ENCODE measurements at regions not wholly inside any gene's neighbourhood (a gene's known extent, or its start where the extent isn't known, plus 50 kb on each side); places are given as distances from the start of the nearest gene placed in this dataset.

GRCh38 chr17:79326814-79327213, 252.2 kb downstream of the ENGASE start:
- no peak for DNase-seq

DNA sequence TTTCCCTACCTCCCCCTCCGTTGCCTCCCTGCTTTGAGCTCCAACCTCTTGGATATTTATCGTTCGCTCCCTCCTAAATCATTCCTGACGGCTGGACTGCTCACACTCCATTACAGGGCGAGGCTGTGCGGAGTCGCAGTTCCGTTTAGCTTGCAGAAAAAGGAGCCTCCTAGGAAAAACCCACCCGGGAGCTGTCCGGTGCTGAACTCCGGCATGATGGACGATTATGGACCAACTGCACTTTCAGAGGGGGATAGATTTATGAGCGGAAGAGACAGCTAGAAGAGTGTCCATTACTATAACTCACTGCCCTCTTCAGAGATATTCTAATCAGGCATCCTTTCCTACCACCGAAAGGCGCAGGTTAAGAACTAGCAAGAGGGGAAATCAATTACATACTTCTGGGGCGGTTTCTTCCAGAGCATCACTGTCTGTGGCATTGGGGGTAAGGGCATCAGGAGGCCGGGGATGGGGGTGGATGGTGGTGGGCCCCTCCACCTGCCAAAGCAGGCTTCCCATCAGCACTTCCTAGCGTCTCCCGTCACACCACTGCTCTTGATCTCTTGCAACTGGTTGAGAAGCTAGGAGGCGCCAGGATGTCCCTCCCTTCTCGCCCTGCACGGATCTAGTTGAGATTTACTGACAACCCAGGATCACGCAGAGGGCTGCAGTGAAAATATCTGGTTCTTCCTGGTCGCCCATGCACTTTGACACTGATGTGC, 251.2 kb downstream of the ENGASE start:
- DNase-seq, result no peak

GRCh38 chr17:79324194-79324593, 249.6 kb downstream of the ENGASE start:
- no peak for DNase-seq

DNA sequence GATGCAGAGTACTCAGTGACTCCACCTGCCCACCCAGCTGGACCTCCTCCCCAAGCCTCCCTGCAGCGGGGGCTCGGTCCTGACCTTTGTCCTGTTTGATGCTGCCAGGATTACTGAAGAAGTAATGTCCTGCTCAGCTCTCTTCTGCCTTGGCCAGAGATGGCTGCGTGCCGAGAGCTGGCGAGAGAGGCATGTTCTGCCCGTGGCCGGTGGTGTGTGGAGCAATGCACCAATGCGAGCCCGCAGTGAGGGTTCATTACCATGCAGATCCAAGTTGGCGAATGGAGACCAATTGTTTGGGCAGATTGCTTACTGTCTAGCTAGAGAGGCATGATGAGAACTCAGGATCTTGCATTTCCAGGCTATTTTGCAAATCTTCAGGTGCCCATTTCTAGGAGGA, 248.9 kb downstream of the ENGASE start:
- DNase-seq, result no peak

DNA sequence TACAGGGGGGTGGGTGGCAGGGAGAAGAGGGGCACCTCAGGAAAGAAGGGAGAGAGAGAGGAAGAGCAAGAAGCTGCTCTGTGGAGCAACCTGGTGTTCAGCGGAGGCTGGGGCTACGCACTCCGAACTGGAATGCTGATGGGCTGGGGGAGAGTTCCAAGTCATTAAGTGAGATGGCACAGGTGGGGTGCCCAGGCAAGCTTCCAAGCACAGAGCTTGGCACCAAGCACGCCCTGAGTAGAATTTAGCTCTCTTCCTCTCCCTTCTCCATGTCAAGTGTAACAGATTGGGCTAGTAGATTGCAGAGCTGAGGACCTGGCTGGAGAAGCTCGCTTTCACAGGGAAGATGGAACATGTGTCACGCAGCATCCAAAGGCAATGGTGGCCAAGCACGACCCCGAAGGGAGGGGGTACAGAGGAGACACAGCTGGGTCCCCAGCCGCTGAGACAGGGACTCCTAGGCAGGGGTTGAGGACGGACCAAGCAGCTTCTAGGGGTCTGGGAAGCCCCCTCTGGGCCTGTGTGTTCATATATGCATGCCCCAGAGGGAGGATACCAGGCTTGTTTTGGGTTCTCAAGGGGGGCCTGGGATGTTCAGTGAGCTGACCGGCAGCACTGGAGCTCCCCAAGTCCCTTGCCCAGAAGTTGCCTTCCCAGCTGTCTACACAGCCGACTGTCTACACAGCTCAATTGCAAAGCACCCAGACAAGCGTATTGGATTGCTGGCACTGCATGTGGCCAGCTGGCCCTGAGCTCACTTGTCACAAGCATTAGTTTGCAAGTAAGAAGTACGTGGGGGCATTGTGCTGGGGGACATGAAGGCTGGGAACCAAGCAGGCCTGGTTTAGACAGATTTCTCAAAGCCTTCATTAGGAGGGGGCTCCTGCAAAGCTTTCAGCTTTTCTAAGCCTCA, 247.8 kb downstream of the ENGASE start:
- DNase-seq, result no peak

- DNase-seq, result no peak
Measured at GRCh38 chr17:79320331-79320730, 245.7 kb downstream of the ENGASE start.

- DNase-seq, result no peak
Measured at GRCh38 chr17:79317916-79318315, 243.3 kb downstream of the ENGASE start.

DNA sequence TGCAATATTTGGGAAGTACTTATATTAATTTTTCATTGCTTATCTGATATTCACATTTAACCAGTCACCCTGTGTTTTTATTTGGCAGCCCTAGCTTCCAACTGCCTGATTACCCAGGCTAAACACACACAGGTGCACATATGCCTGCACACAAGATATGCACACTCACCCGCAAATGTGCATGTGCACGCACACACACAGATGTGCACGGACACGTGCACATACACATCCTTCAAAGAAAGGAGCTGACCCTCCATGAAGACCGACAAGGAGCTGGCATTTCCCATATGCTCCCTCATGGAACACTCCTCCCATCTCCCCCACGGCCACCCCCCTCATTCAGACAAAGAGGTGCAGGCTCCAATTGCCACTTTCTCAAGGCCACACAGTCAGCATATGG, 242.2 kb downstream of the ENGASE start:
- no peak for DNase-seq

- DNase-seq, result no peak
Measured at GRCh38 chr17:79315358-79316105, 240.9 kb downstream of the ENGASE start.

- no peak for DNase-seq
Measured at GRCh38 chr17:79314617-79315357, 240.2 kb downstream of the ENGASE start.

DNA sequence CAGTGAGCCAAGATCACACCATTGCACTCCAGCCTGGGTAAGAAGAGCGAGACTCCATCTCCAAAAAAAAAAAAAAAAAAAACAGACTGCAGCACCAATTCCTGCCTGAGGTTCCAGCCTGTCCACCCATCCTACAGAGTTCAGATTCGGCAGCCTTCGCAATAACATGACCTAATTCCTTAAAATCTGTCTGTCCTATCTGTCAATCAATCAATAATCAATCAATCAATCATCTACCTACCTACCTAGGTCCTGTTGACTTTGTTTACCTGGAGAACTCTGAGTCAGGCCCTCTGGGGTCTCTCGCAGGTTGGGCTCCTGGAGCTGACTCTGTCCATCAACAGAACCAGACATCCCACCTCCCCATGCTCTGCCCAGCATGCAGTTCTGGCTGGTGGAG, 236.7 kb downstream of the ENGASE start:
- no peak for DNase-seq

DNA sequence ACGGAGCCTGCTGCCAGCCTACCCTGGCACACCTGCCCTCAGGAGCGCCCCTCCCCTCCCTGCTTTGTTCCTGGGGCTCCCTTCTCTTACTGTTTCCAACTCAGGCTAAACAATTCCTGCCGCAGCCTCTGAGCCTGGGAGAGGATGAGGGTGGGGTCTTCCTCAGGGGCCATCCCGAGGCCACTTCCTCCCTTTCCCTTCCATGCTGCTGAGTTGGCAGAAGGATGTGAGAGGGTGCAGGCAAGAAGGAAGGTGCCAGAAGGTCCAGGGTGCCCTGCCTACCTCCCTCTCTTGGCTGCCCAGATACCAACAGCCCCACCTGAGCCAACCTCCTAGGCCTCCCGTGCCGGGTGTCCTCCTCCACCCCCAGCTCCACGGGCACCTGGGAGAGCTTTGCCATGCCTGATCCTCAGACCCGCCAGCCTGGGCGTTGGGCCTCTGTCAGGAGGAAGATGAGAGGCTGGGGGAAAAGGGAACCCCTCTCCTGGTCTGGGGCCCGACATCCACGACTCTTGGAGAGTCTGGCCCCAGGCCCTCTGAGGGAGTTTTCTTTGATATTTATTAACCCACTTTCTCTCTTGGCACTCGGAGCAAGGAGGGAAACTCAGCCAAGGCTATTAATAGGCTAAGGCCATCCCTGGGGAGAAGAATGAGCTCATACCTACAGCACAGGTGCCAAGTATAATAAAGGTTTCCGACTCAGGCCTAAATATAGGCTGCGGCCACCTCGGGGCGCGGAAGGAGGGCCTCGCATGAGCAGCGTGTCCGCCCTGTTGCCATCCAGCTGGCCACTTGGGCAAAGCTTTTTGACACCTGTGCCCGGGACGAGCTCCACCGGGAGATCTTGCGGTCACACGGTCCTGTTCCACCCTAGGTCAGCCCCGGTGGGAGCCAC, 232.0 kb downstream of the ENGASE start:
- DNase-seq, result no peak

GRCh38 chr17:79305768-79306423, 231.3 kb downstream of the ENGASE start:
- DNase-seq, result peak in 3 of 58 donors; percentile 12 to 33 (median 21)

DNA sequence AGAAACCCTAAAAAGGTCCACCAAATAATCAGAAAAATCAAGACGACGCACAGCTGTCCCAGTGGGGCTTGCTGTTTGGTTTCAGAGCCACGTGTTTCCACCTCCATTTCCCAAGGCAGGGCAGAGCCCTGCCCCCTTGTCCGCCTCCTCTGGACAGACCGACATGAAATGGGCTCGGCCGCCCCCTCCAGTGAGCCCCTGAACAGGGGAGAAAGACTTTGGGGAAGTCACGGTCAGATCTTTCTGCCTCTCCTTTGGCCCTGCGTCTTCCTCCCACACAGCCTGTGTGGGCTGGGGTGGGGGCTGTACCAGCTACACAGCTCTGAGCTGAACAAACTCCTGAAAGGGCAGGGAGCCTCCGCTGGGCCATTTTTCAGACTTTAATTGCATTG, 230.7 kb downstream of the ENGASE start:
- no peak for DNase-seq

- no peak for DNase-seq
Measured at GRCh38 chr17:79304884-79305283, 230.3 kb downstream of the ENGASE start.

DNA sequence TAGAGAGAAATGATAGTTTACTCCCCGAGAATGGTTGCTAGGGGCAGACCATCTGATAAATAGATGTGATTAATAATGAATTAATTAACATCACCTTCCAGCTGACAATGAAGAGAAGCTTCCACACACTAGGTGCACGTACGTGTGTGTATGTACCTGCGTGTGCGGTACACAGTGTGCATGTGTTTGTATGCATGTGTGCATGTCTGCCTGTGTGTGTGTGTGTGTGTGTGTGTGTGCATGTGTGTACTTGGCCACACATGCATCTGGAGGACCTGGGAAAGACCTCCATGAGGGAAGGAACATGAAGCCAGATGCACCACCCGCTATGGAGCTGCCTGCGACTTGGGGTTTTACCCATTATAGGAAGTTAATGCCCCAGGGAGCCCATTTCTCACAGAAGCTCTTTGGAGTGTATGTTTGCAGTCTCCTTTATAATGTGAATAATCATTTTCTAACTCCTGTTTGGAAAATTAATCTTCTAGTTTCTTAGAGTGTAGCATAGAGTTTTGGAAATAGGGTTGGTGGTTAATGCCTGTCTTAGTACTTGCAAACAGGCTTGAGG, 229.1 kb downstream of the ENGASE start:
- no peak for DNase-seq

DNA sequence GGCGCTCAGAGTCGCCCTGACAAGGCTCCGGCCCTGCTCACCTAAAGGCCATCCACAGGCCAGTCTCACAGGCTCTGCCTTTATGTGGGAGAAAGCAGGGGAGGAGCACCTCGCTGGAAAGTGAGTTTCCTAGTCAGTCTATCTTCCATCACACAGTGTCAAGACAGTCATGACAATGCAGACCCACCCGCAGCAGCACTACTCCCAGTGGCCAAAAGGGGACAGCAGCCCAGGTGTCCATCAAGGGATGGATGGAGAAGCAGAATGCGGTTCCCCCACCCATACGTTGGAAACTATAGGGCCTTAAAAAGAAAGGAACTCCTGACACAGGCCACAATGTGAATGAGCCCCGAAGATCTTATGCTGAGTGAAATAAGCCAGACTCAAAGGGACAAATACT, 226.8 kb downstream of the ENGASE start:
- DNase-seq, result no peak

- DNase-seq, result no peak
Measured at GRCh38 chr17:79299349-79299748, 224.7 kb downstream of the ENGASE start.

DNA sequence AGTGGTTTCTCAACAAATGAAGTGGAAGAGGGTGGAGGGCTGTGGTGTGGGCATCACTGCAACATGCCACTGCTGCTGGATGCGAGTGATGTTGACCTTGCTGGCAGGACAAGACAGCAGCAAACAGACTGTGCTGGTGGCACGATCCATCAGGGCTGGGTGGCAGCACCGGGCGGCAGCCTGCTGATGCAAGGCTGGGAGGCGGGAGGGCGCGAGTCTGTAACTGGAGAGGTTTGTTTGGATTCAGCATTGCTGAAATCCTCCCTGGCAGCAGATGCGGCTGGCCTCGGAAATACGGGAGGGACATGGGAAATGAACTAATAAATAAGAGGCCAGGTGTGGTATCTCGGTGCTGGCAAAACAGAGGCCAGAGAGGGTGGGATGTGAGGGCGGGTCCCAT, 224.2 kb downstream of the ENGASE start:
- DNase-seq, result peak in 1 of 58 donors; percentile 15
